ENCODE measurements at regions not wholly inside any gene's neighbourhood (a gene's known extent, or its start where the extent isn't known, plus 50 kb on each side); places are given as distances from the start of the nearest gene placed in this dataset.

GRCh38 chr1:115900856-115901255, 59.9 kb upstream of the NHLH2 start:
- no TSS peak for BruUV-seq (replicated peaks)
- ChIA-PET RAD21 (ENCODE audit: low non-redundant PET in 1 of 2, low total read pairs in 2 of 2, uncharacterized antibody in 2 of 2, unreplicated experiment in 2 of 2) (no interaction called here), CTCF (no interaction called here), POLR2A (no interaction called here)
- no peak for ATAC-seq
- H3K79me2 ChIP-seq (ENCODE audit: insufficient read depth, low read length): no peaks in the 10 kb centered on the region
- no peaks in the 10 kb centered on the region for H4K20me1 ChIP-seq (ENCODE audit: insufficient read depth)
- no peaks in the 10 kb centered on the region for H3K9me2 ChIP-seq (ENCODE audit: insufficient read depth)
- intact Hi-C loops (cut with micrococcal nuclease): no loop called here
- no peak overlapping the region for H2AFZ ChIP-seq (ENCODE audit: low read depth, low read length, poor library complexity, severe bottlenecking)
- H3K4me2 ChIP-seq (ENCODE audit: low read length): no peak overlapping the region
- TF ChIP-seq ELF1 (IDR thresholded peaks at IDR 0.05; ENCODE audit: borderline replicate concordance, low read depth) (no peak), CBX3 (IDR thresholded peaks at IDR 0.05; ENCODE audit: low read depth) (no peak), REST (IDR thresholded peaks at IDR 0.05; ENCODE audit: low read depth) (no peak), ZFX (IDR thresholded peaks at IDR 0.05) (no peak), POLR2A (IDR thresholded peaks at IDR 0.05; ENCODE audit: borderline replicate concordance, extremely low read depth, insufficient read depth, insufficient read length) (no peak), EGR1 (IDR thresholded peaks at IDR 0.05; ENCODE audit: low read depth) (no peak), SP1 (IDR thresholded peaks at IDR 0.05; ENCODE audit: low read depth) (no peak), FOSL1 (IDR thresholded peaks at IDR 0.05; ENCODE audit: low read depth) (no peak)
- H3K9me3 ChIP-seq (ENCODE audit: control insufficient read depth in 1 of 2, insufficient read depth in 1 of 2, low read depth in 1 of 2, low read length in 2 of 2): no peaks in the 10 kb centered on the region
- H3K27me3 ChIP-seq (ENCODE audit: insufficient read depth, low read length): no peaks in the 10 kb centered on the region
- no peak overlapping the region for H3K4me3 ChIP-seq (replicated peaks in 1 of 2; ENCODE audit: low read depth in 1 of 2, low read length in 2 of 2)
- H3K4me1 ChIP-seq (ENCODE audit: control insufficient read depth in 1 of 2, insufficient read depth in 2 of 2, low read length in 2 of 2): no peaks in the 10 kb centered on the region
- no peak overlapping the region for H3K9ac ChIP-seq (ENCODE audit: low read length)
- no peaks in the 10 kb centered on the region for H3K36me3 ChIP-seq (ENCODE audit: control insufficient read depth in 1 of 2, insufficient read depth in 2 of 2, low read length in 2 of 2)
- DNase-seq (ENCODE audit: low read depth, low spot score): no peak
- no peak overlapping the region for H3K27ac ChIP-seq (ENCODE audit: low read depth, low read length)

- CTCF ChIA-PET: no interaction called here
- no peaks in the 10 kb centered on the region for H3K9me2 ChIP-seq (ENCODE audit: insufficient read depth)
- RAD21 ChIA-PET (ENCODE audit: low non-redundant PET in 1 of 2, low total read pairs in 2 of 2, uncharacterized antibody in 2 of 2, unreplicated experiment in 2 of 2): no interaction called here
- intact Hi-C loops (cut with micrococcal nuclease): no loop called here
- no peak overlapping the region for H3K9ac ChIP-seq (ENCODE audit: low read length)
- no TSS peak for BruUV-seq (replicated peaks)
- no peak overlapping the region for H2AFZ ChIP-seq (ENCODE audit: low read depth, low read length, poor library complexity, severe bottlenecking)
- H3K36me3 ChIP-seq (ENCODE audit: control insufficient read depth in 1 of 2, insufficient read depth in 2 of 2, low read length in 2 of 2): no peaks in the 10 kb centered on the region
- no peak overlapping the region for H3K4me2 ChIP-seq (ENCODE audit: low read length)
- no peak overlapping the region for H3K4me3 ChIP-seq (replicated peaks in 1 of 2; ENCODE audit: low read depth in 1 of 2, low read length in 2 of 2)
- peaks cover 0 to 6% of the 10 kb centered on the region in 2 experiments; a peak in 1 of 4 replicates for H3K4me1 ChIP-seq (ENCODE audit: control insufficient read depth in 1 of 2, insufficient read depth in 2 of 2, low read length in 2 of 2)
- POLR2A ChIA-PET: interaction anchor here (1.4 kb wide), 1 partner anchor 9 kb away, joined by 3 read pairs; no protein-coding TSS in a partner anchor
- no peaks in the 10 kb centered on the region for H3K27me3 ChIP-seq (ENCODE audit: insufficient read depth, low read length)
- no peak for TF ChIP-seq FOSL1 (IDR thresholded peaks at IDR 0.05; ENCODE audit: low read depth)
- 0 out of 2 replicates have a peak, but pooled peaks have one; percentile 4 for TF ChIP-seq CBX3 (IDR thresholded peaks at IDR 0.05; ENCODE audit: low read depth)
- ATAC-seq (no peak), DNase-seq (ENCODE audit: low read depth, low spot score) (no peak)
- no peaks in the 10 kb centered on the region for H3K9me3 ChIP-seq (ENCODE audit: control insufficient read depth in 1 of 2, insufficient read depth in 1 of 2, low read depth in 1 of 2, low read length in 2 of 2)
- H3K79me2 ChIP-seq (ENCODE audit: insufficient read depth, low read length): no peaks in the 10 kb centered on the region
- H4K20me1 ChIP-seq (ENCODE audit: insufficient read depth): no peaks in the 10 kb centered on the region
- no peak overlapping the region for H3K27ac ChIP-seq (ENCODE audit: low read depth, low read length)
Measured at GRCh38 chr1:115906627-115907026, 65.7 kb upstream of the NHLH2 start.
